ENCODE measurements at regions not wholly inside any gene's neighbourhood (a gene's known extent, or its start where the extent isn't known, plus 50 kb on each side); places are given as distances from the start of the nearest gene placed in this dataset.

DNA sequence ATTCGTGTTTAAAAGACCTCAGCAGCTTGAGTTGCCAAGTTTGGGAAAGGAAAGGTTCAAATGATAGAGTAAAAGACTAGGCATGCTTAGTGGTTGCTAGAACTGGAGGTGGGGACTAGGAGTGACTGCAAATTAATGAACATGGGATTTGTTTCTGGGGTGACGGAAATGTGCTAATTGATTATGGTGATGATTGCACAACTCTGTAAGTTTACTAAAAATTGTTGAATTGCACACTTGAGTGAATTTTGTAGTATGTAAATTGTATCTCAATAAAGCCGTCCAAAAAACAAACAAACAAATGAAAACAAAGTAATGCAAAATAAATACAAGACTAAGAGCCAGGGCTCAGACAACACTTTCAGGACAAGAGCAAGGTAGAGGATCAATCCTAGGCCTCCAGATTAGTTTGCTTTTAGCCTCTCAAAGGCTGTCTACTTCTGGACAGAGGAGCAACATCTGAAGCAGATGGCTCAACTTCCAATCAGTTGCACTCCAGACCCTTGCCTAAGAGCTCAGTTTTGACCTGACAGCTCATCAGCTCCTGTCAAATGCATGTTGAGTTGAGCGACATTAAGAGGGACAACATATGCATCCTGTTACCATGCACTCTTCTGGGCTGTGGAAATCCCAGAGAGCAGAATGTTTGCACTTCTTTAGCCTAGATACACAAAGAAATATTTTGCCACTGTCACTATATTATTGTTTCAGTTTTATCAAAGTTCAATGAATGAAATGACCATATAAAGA lies 111.2 kb upstream of the ASIC2 start:
- DNase-seq (ENCODE audit: low spot score) (no peak), ATAC-seq (no peak), FAIRE-seq (no peak)
- POLR2A ChIA-PET, result no interaction called here
- Histone ChIP-seq H3K79me2 (ENCODE audit: insufficient read depth, low read length) (no peaks in the 10 kb centered on the region), H3K9ac (ENCODE audit: insufficient read depth, low read depth, low read length) (no peak overlapping the region), H3K27ac (ENCODE audit: extremely low read length, insufficient read depth, low read length) (no peak overlapping the region), H2AFZ (ENCODE audit: low read length) (no peak overlapping the region), H3K4me3 (replicated peaks in 1 of 3; ENCODE audit: insufficient read depth in 1 of 3, low read depth in 2 of 3, low read length in 3 of 3) (no peak overlapping the region), H3K27me3 (ENCODE audit: control insufficient read depth in 1 of 2, insufficient read depth in 2 of 2, low read length in 2 of 2) (no peaks in the 10 kb centered on the region), H3K4me2 (ENCODE audit: low read depth, low read length) (no peak overlapping the region), H3K9me3 (ENCODE audit: low read length) (peaks cover 5% of the 10 kb centered on the region; the same call in 1 of the 2 replicates), H4K20me1 (ENCODE audit: insufficient read depth, low read length) (no peaks in the 10 kb centered on the region), H3K4me1 (ENCODE audit: insufficient read depth, low read length) (no peaks in the 10 kb centered on the region), H3K36me3 (replicated peaks in 1 of 2; ENCODE audit: control insufficient read depth in 1 of 2, insufficient read depth in 2 of 2, low read length in 2 of 2) (no peaks in the 10 kb centered on the region)
- BruUV-seq (replicated peaks), result no TSS peak
- 13% methylated on average over 4 of the region's 4 CpGs for WGBS (ENCODE audit: low lambda C conversion rate)
- intact Hi-C loops (cut with micrococcal nuclease; ENCODE audit: unreplicated experiment), result no loop called here
- in situ Hi-C loops (cut with HindIII; ENCODE audit: extremely low pct_ligation_motif_present, low pct_unique_long_range_greater_than_20kb), result no loop called here
- CTCF ChIA-PET (ENCODE audit: low intra/inter-chr PET ratio, low total read pairs), result no interaction called here
- TF ChIP-seq, protein P1, sequence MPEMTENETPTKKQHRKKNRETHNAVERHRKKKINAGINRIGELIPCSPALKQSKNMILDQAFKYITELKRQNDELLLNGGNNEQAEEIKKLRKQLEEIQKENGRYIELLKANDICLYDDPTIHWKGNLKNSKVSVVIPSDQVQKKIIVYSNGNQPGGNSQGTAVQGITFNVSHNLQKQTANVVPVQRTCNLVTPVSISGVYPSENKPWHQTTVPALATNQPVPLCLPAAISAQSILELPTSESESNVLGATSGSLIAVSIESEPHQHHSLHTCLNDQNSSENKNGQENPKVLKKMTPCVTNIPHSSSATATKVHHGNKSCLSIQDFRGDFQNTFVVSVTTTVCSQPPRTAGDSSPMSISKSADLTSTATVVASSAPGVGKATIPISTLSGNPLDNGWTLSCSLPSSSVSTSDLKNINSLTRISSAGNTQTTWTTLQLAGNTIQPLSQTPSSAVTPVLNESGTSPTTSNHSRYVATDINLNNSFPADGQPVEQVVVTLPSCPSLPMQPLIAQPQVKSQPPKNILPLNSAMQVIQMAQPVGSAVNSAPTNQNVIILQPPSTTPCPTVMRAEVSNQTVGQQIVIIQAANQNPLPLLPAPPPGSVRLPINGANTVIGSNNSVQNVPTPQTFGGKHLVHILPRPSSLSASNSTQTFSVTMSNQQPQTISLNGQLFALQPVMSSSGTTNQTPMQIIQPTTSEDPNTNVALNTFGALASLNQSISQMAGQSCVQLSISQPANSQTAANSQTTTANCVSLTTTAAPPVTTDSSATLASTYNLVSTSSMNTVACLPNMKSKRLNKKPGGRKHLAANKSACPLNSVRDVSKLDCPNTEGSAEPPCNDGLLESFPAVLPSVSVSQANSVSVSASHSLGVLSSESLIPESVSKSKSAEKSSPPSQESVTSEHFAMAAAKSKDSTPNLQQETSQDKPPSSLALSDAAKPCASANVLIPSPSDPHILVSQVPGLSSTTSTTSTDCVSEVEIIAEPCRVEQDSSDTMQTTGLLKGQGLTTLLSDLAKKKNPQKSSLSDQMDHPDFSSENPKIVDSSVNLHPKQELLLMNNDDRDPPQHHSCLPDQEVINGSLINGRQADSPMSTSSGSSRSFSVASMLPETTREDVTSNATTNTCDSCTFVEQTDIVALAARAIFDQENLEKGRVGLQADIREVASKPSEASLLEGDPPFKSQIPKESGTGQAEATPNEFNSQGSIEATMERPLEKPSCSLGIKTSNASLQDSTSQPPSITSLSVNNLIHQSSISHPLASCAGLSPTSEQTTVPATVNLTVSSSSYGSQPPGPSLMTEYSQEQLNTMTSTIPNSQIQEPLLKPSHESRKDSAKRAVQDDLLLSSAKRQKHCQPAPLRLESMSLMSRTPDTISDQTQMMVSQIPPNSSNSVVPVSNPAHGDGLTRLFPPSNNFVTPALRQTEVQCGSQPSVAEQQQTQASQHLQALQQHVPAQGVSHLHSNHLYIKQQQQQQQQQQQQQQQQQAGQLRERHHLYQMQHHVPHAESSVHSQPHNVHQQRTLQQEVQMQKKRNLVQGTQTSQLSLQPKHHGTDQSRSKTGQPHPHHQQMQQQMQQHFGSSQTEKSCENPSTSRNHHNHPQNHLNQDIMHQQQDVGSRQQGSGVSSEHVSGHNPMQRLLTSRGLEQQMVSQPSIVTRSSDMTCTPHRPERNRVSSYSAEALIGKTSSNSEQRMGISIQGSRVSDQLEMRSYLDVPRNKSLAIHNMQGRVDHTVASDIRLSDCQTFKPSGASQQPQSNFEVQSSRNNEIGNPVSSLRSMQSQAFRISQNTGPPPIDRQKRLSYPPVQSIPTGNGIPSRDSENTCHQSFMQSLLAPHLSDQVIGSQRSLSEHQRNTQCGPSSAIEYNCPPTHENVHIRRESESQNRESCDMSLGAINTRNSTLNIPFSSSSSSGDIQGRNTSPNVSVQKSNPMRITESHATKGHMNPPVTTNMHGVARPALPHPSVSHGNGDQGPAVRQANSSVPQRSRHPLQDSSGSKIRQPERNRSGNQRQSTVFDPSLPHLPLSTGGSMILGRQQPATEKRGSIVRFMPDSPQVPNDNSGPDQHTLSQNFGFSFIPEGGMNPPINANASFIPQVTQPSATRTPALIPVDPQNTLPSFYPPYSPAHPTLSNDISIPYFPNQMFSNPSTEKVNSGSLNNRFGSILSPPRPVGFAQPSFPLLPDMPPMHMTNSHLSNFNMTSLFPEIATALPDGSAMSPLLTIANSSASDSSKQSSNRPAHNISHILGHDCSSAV (CRISPR knock-in tag; IDR thresholded peaks at IDR 0.05; ENCODE audit: borderline replicate concordance), result no peak
- TF ChIP-seq EP300 (IDR thresholded peaks at IDR 0.05; ENCODE audit: low read depth in 2 of 2, low read length in 2 of 2) (no peak), EP300 (CRISPR knock-in tag; IDR thresholded peaks at IDR 0.05; ENCODE audit: borderline replicate concordance) (no peak), PPARG (CRISPR knock-in tag; conservative IDR thresholded peaks at IDR 0.05) (no peak), ARNT2 (CRISPR knock-in tag; IDR thresholded peaks at IDR 0.05; ENCODE audit: low read depth) (no peak), KDM3A (CRISPR knock-in tag; IDR thresholded peaks at IDR 0.05; ENCODE audit: low read depth) (no peak), CBX2 (IDR thresholded peaks at IDR 0.05; ENCODE audit: low read depth, low read length) (no peak), CBX2 (CRISPR knock-in tag; IDR thresholded peaks at IDR 0.05; ENCODE audit: low read depth) (no peak)
- TF ChIP-seq, protein P2, sequence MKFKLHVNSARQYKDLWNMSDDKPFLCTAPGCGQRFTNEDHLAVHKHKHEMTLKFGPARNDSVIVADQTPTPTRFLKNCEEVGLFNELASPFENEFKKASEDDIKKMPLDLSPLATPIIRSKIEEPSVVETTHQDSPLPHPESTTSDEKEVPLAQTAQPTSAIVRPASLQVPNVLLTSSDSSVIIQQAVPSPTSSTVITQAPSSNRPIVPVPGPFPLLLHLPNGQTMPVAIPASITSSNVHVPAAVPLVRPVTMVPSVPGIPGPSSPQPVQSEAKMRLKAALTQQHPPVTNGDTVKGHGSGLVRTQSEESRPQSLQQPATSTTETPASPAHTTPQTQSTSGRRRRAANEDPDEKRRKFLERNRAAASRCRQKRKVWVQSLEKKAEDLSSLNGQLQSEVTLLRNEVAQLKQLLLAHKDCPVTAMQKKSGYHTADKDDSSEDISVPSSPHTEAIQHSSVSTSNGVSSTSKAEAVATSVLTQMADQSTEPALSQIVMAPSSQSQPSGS (CRISPR knock-in tag; IDR thresholded peaks at IDR 0.05), result no peak
- TF ChIP-seq, protein P3, sequence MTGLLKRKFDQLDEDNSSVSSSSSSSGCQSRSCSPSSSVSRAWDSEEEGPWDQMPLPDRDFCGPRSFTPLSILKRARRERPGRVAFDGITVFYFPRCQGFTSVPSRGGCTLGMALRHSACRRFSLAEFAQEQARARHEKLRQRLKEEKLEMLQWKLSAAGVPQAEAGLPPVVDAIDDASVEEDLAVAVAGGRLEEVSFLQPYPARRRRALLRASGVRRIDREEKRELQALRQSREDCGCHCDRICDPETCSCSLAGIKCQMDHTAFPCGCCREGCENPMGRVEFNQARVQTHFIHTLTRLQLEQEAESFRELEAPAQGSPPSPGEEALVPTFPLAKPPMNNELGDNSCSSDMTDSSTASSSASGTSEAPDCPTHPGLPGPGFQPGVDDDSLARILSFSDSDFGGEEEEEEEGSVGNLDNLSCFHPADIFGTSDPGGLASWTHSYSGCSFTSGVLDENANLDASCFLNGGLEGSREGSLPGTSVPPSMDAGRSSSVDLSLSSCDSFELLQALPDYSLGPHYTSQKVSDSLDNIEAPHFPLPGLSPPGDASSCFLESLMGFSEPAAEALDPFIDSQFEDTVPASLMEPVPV (CRISPR knock-in tag; IDR thresholded peaks at IDR 0.05), result no peak
- TF ChIP-seq, protein P4, sequence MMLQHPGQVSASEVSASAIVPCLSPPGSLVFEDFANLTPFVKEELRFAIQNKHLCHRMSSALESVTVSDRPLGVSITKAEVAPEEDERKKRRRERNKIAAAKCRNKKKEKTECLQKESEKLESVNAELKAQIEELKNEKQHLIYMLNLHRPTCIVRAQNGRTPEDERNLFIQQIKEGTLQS (CRISPR knock-in tag; IDR thresholded peaks at IDR 0.05), result no peak

All from HepG2 (cell line).